KMS-11 (cell line): ENCODE measurements at regions not wholly inside any gene's neighbourhood (a gene's known extent, or its start where the extent isn't known, plus 50 kb on each side); places are given as distances from the start of the nearest gene placed in this dataset.

Source experiments
- H2AFZ ChIP-seq: fragments of 200-600 bp; sonication (generic); 2 replicates; pipeline ENCODE4 v1.6.1; 2016; ENCODE audit warnings: antibody characterized with exemption, mixed run types, low read depth
- H3K27ac ChIP-seq: fragments of 200-600 bp; sonication (generic); 2 replicates; pipeline ENCODE4 v1.6.1; 2016; ENCODE audit warnings: mild to moderate bottlenecking, mixed run types
- H3K27me3 ChIP-seq: fragments of 200-600 bp; sonication (generic); 2 replicates; pipeline ENCODE4 v1.6.1; 2017; ENCODE audit warnings: mild to moderate bottlenecking, low read depth, mixed run types, moderate library complexity; ENCODE audit not compliant: insufficient read depth
- H3K36me3 ChIP-seq: fragments of 200-600 bp; sonication (generic); 2 replicates; pipeline ENCODE4 v1.6.1; 2017; ENCODE audit warnings: mild to moderate bottlenecking, mixed run types; ENCODE audit not compliant: insufficient read depth
- H3K4me1 ChIP-seq: fragments of 200-600 bp; sonication (generic); 2 replicates; pipeline ENCODE4 v1.6.1; 2016; ENCODE audit warnings: mild to moderate bottlenecking, low read depth, mixed run types; ENCODE audit not compliant: poor library complexity, severe bottlenecking
- H3K4me2 ChIP-seq: fragments of 200-600 bp; sonication (generic); 2 replicates; pipeline ENCODE4 v1.7.0; 2016; ENCODE audit warnings: mild to moderate bottlenecking, mixed run types
- H3K4me3 ChIP-seq: fragments of 200-600 bp; sonication (generic); IDR thresholded peaks from 2 replicates; pipeline ENCODE4 v1.6.1; 2017; ENCODE audit warnings: low read depth, low read length, mixed read lengths; ENCODE audit not compliant: insufficient read depth
- H3K79me2 ChIP-seq: fragments of 200-600 bp; sonication (generic); 2 replicates; pipeline ENCODE4 v1.6.1; 2016; ENCODE audit warnings: low read depth, mixed run types; ENCODE audit not compliant: insufficient read depth
- H3K9ac ChIP-seq: fragments of 200-600 bp; sonication (generic); 2 replicates; pipeline ENCODE4 v1.6.1; 2016; ENCODE audit warnings: mild to moderate bottlenecking, mixed run types
- H4K20me1 ChIP-seq: fragments of 200-600 bp; sonication (generic); 2 replicates; pipeline ENCODE4 v1.6.1; 2016; ENCODE audit warnings: mild to moderate bottlenecking, mixed run types; ENCODE audit not compliant: insufficient read depth
- CTCF ChIP-seq: fragments of 200-600 bp; sonication (generic); conservative IDR thresholded peaks from 2 replicates; pipeline ENCODE4 v1.6.1; 2017; ENCODE audit warnings: low read depth, mild to moderate bottlenecking, antibody characterized with exemption, low read length, moderate library complexity, mixed read lengths

GRCh38 chr7:15950299-15950698, 263.8 kb upstream of the MEOX2 start:
- H4K20me1 ChIP-seq, result no peaks in the 10 kb centered on the region

GRCh38 chr7:15947754-15948153, 261.3 kb upstream of the MEOX2 start:
- no peak overlapping the region for H3K4me2 ChIP-seq
- no peaks in the 10 kb centered on the region for H3K36me3 ChIP-seq
- no peak overlapping the region for H3K4me3 ChIP-seq
- no peaks in the 10 kb centered on the region for H3K27me3 ChIP-seq
- no peak overlapping the region for H2AFZ ChIP-seq
- no peaks in the 10 kb centered on the region for H3K79me2 ChIP-seq
- H4K20me1 ChIP-seq, result no peaks in the 10 kb centered on the region
- TF ChIP-seq CTCF, result no peak
- no peak overlapping the region for H3K27ac ChIP-seq
- H3K4me1 ChIP-seq, result no peaks in the 10 kb centered on the region
- no peak overlapping the region for H3K9ac ChIP-seq

More at GRCh38 chr7:15950299-15950698, 263.8 kb upstream of the MEOX2 start:
- Histone ChIP-seq H3K27me3 (no peaks in the 10 kb centered on the region), H3K4me2 (no peak overlapping the region), H2AFZ (no peak overlapping the region), H3K36me3 (no peaks in the 10 kb centered on the region), H3K4me1 (no peaks in the 10 kb centered on the region), H3K79me2 (no peaks in the 10 kb centered on the region), H3K9ac (no peak overlapping the region), H3K4me3 (no peak overlapping the region), H3K27ac (no peak overlapping the region)
- TF ChIP-seq CTCF, result no peak

GRCh38 chr7:15938115-15938514, 251.6 kb upstream of the MEOX2 start:
- H3K9ac ChIP-seq, result no peak overlapping the region
- H3K4me2 ChIP-seq, result no peak overlapping the region
- H3K36me3 ChIP-seq, result no peaks in the 10 kb centered on the region
- H3K79me2 ChIP-seq, result no peaks in the 10 kb centered on the region
- no peak for TF ChIP-seq CTCF
- H3K27me3 ChIP-seq, result no peaks in the 10 kb centered on the region
- H4K20me1 ChIP-seq, result no peaks in the 10 kb centered on the region
- H3K4me1 ChIP-seq, result no peaks in the 10 kb centered on the region
- H3K27ac ChIP-seq, result no peak overlapping the region
- no peak overlapping the region for H3K4me3 ChIP-seq
- H2AFZ ChIP-seq, result no peak overlapping the region

- no peaks in the 10 kb centered on the region for H3K27me3 ChIP-seq
- no peaks in the 10 kb centered on the region for H3K36me3 ChIP-seq
- no peaks in the 10 kb centered on the region for H3K4me1 ChIP-seq
- no peak overlapping the region for H3K4me2 ChIP-seq
- no peaks in the 10 kb centered on the region for H3K79me2 ChIP-seq
- no peak overlapping the region for H3K4me3 ChIP-seq
- H4K20me1 ChIP-seq, result no peaks in the 10 kb centered on the region
- no peak overlapping the region for H3K27ac ChIP-seq
- H2AFZ ChIP-seq, result no peak overlapping the region
- TF ChIP-seq CTCF, result no peak
- no peak overlapping the region for H3K9ac ChIP-seq
These were observed 251.1 kb upstream of the MEOX2 start for GRCh38 chr7:15937571-15937970.
